Stimulated activated CD4-positive, alpha-beta T cell treated with anti-CD3 and anti-CD28 coated beads, Interleukin-12 subunit alpha, Interleukin-12 subunit beta, amount 100 ng/mL, for 48 hours (primary cell): ENCODE measurements at regions not wholly inside any gene's neighbourhood (a gene's known extent, or its start where the extent isn't known, plus 50 kb on each side); places are given as distances from the start of the nearest gene placed in this dataset.

ENCODE experiments used
- DNase-seq, 3 donors: peaks; one replicate each; pipeline ENCODE4 v3.0.0-alpha.2; 2020; ENCODE audit warnings: low read depth in 2 of 3, low spot score in 1 of 3

- no peak for DNase-seq
These were observed 74.2 kb upstream of the RFC3 start for GRCh38 chr13:33743438-33744368.

GRCh38 chr13:33744589-33745369, 73.2 kb upstream of the RFC3 start:
- no peak for DNase-seq

GRCh38 chr13:33745370-33746324, 72.3 kb upstream of the RFC3 start:
- no peak for DNase-seq

GRCh38 chr13:33746867-33747266, 71.1 kb upstream of the RFC3 start:
- DNase-seq, result no peak

GRCh38 chr13:33751151-33751550, 66.8 kb upstream of the RFC3 start:
- DNase-seq, result no peak

GRCh38 chr13:33752094-33752493, 65.9 kb upstream of the RFC3 start:
- DNase-seq, result no peak

- no peak for DNase-seq
These were observed 65.4 kb upstream of the RFC3 start for GRCh38 chr13:33752597-33752996.

GRCh38 chr13:33756929-33757328, 61.0 kb upstream of the RFC3 start:
- DNase-seq, result no peak

- no peak for DNase-seq
These were observed 60.2 kb upstream of the RFC3 start for GRCh38 chr13:33757713-33758112.

- DNase-seq, result no peak
These were observed 59.8 kb upstream of the RFC3 start for GRCh38 chr13:33758113-33758512.

- no peak for DNase-seq
These were observed 56.2 kb upstream of the RFC3 start for GRCh38 chr13:33761740-33762139.

- no peak for DNase-seq
These were observed 54.9 kb upstream of the RFC3 start for GRCh38 chr13:33763021-33763420.

GRCh38 chr13:33764716-33765115, 53.2 kb upstream of the RFC3 start:
- DNase-seq, result no peak

- DNase-seq, result no peak
These were observed 51.4 kb upstream of the RFC3 start for GRCh38 chr13:33766329-33767123.

- DNase-seq, result no peak
These were observed 50.8 kb upstream of the RFC3 start for GRCh38 chr13:33767140-33767539.
